Uterus (tissue), 2 donors: ENCODE measurements at regions not wholly inside any gene's neighbourhood (a gene's known extent, or its start where the extent isn't known, plus 50 kb on each side); places are given as distances from the start of the nearest gene placed in this dataset.

Source experiments
- CTCF ChIP-seq, 4 experiments: fragments of 200-600 bp in 2 of 4; fragments of 450-650 bp in 2 of 4; sonication (generic) in 2 of 4; IDR thresholded peaks; one replicate each; pipeline ENCODE4 v1.5.1; 2016 to 2019; ENCODE audit warnings: antibody characterized with exemption in 4 of 4, mild to moderate bottlenecking in 2 of 4, moderate library complexity in 1 of 4
- POLR2A ChIP-seq, 2 donors: fragments of 450-650 bp; IDR thresholded peaks; one replicate each; pipeline ENCODE4 v1.6.1; 2016; ENCODE audit warnings: antibody characterized with exemption in 2 of 2, mild to moderate bottlenecking in 1 of 2, moderate library complexity in 1 of 2

DNA sequence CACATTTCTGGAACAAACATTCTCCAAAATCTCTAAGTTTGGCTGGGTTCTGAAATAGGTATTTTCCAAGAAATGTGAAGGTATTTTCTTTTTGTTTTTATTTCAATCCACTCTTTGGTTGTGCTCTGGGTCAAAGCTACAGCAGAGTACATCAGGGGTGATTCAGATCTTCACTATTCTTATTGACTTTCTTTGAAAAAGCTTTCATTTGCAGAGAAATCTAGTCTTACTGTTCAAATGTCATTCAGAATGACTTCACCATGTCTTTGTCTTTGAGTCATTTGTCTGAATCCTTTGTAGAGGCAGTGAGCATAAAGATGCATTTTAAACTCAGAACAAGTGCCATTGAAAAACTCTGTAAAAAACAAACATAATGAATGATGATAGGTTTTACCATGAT is 547.2 kb upstream of the ADGRL3 start:
- TF ChIP-seq POLR2A (IDR thresholded peaks at IDR 0.05), result no peak
- TF ChIP-seq CTCF (IDR thresholded peaks at IDR 0.05), result no peak
